ENCODE measurements at regions not wholly inside any gene's neighbourhood (a gene's known extent, or its start where the extent isn't known, plus 50 kb on each side); places are given as distances from the start of the nearest gene placed in this dataset.

DNA sequence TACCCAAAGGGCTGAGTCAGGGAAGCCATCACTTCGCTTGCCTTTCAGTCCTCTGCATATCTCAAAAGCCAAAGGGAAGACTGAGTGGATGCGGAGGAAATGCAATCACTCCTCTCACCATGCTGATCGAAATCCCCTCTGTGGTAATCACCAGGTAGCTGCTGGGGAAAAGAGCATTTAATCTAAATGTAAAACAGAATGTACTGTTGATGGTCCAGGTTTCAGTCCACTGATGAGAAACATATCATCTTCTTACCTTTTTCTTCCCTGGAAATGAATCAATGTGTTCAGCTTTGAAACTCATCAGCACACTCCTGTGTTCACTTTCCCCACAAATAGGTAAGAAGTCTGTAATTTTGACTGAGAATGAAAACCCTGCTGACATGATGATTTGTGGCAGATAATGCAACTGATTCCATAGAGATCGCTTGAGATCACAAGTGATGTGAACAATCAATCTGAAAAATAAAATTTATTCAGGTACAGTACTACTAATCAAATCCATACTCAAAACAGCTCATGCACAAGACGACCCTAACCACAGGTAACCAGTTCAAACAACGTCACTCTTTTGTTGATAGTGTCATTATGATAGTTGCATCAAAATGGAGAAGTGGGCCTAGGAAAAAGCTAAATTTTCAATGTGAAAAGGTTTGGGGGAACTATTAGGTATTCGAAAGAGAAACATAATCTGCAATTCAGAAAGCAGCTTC is 454.0 kb upstream of the RGMB start (continued):
- TF ChIP-seq KDM5A (IDR thresholded peaks at IDR 0.05; ENCODE audit: low read length) (no peak), CTBP2 (IDR thresholded peaks at IDR 0.05; ENCODE audit: borderline replicate concordance, insufficient read depth, insufficient read length, low read length) (no peak), POLR2AphosphoS5 (IDR thresholded peaks at IDR 0.05; ENCODE audit: low read depth, low read length) (no peak), PHF8 (conservative IDR thresholded peaks at IDR 0.05; ENCODE audit: low read depth, low read length) (no peak), SRF (IDR thresholded peaks at IDR 0.05; ENCODE audit: low read depth, low read length) (no peak), TAF1 (IDR thresholded peaks at IDR 0.05; ENCODE audit: low read depth, low read length) (no peak)
- TF ChIP-seq, protein P1, sequence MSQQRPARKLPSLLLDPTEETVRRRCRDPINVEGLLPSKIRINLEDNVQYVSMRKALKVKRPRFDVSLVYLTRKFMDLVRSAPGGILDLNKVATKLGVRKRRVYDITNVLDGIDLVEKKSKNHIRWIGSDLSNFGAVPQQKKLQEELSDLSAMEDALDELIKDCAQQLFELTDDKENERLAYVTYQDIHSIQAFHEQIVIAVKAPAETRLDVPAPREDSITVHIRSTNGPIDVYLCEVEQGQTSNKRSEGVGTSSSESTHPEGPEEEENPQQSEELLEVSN (IDR thresholded peaks at IDR 0.05): no peak

Data from H1 (cell line).